Natural killer cell (primary cell): ENCODE measurements at regions not wholly inside any gene's neighbourhood (a gene's known extent, or its start where the extent isn't known, plus 50 kb on each side); places are given as distances from the start of the nearest gene placed in this dataset.
A peak's percentile ranks its signal among the peaks of the same experiment; 100 is the strongest.

Experiments used
- ATAC-seq, 3 donors: fragments of 150-1000 bp in 2 of 3; fragments of 200-7000 bp in 1 of 3; cut with Tn5 transposase; 1 replicate in 1 of 3; 2 replicates in 2 of 3; pipeline ENCODE4 v1.10.0; 2021; ENCODE audit warnings: mild to moderate bottlenecking in 2 of 3, moderate library complexity in 2 of 3
- DNase-seq, 2 donors: peaks; one replicate each; pipeline versions ENCODE4 v3.0.0 to v3.0.0-alpha.2; 2013 to 2021; ENCODE audit warnings: mixed read lengths in 1 of 2
- H3K27ac ChIP-seq: one replicate; pipeline ENCODE4 v1.5.1; 2013; ENCODE audit warnings: mild to moderate bottlenecking, low read length
- H3K27me3 ChIP-seq: one replicate; pipeline ENCODE4 v1.6.1; 2013; ENCODE audit warnings: low read length; ENCODE audit not compliant: control insufficient read depth, insufficient read depth
- H3K36me3 ChIP-seq: one replicate; pipeline ENCODE4 v1.6.1; 2013; ENCODE audit warnings: low read length; ENCODE audit not compliant: control insufficient read depth, insufficient read depth
- H3K4me1 ChIP-seq: one replicate; pipeline ENCODE4 v1.6.1; 2013; ENCODE audit warnings: low read length; ENCODE audit not compliant: control insufficient read depth, insufficient read depth
- H3K4me3 ChIP-seq: one replicate; pipeline ENCODE4 v1.5.1; 2013; ENCODE audit warnings: low read length
- H3K9me3 ChIP-seq: one replicate; pipeline ENCODE4 v1.6.1; 2013; ENCODE audit warnings: low read length; ENCODE audit not compliant: control insufficient read depth, insufficient read depth
- H3K27ac Mint-ChIP-seq, 2 donors: one replicate each; pipeline ENCODE4 v1.8.0; 2022; ENCODE audit warnings: mild to moderate bottlenecking in 2 of 2, mixed read lengths in 2 of 2, moderate library complexity in 1 of 2
- H3K27me3 Mint-ChIP-seq, 2 donors: one replicate each; pipeline ENCODE4 v1.8.0; 2022; ENCODE audit warnings: low read depth in 2 of 2, mixed read lengths in 2 of 2
- H3K36me3 Mint-ChIP-seq: one replicate; pipeline ENCODE4 v1.8.0; 2022; ENCODE audit warnings: mixed read lengths
- H3K4me1 Mint-ChIP-seq, 2 donors: one replicate each; pipeline ENCODE4 v1.8.0; 2022; ENCODE audit warnings: mixed read lengths in 2 of 2
- H3K4me3 Mint-ChIP-seq: one replicate; pipeline ENCODE4 v1.8.0; 2022; ENCODE audit warnings: mild to moderate bottlenecking, moderate library complexity, mixed read lengths
- H3K9me3 Mint-ChIP-seq, 2 donors: one replicate each; pipeline ENCODE4 v1.8.0; 2022; ENCODE audit warnings: mixed read lengths in 2 of 2
- WGBS: methylation state at CpG from one replicate; pipeline ENCODE4 v1.1.7; 2013; ENCODE audit warnings: missing lambda C conversion rate; ENCODE audit not compliant: insufficient coverage; 5-methylcytosine and 5-hydroxymethylcytosine counted together
- intact Hi-C: fragments of 100-400 bp; cut with micrococcal nuclease; formaldehyde crosslinking; loops from one replicate; pipeline ENCODE4 v1.14.2; 2022
- TF ChIP-seq, protein P1 (sequence below): fragments of 200-600 bp; IDR thresholded peaks from one replicate; pipeline ENCODE4 v1.8.0; 2022; ENCODE audit warnings: antibody characterized with exemption

GRCh38 chr12:4115570-4115969, 158.0 kb upstream of the CCND2 start:
- no peak for DNase-seq
- Histone ChIP-seq H3K27me3 (no peaks in the 10 kb centered on the region), H3K9me3 (no peaks in the 10 kb centered on the region), H3K27ac (no peak overlapping the region), H3K4me1 (peaks cover 39% of the 10 kb centered on the region), H3K36me3 (no peaks in the 10 kb centered on the region), H3K4me3 (no peak overlapping the region)
- TF ChIP-seq, protein P1, sequence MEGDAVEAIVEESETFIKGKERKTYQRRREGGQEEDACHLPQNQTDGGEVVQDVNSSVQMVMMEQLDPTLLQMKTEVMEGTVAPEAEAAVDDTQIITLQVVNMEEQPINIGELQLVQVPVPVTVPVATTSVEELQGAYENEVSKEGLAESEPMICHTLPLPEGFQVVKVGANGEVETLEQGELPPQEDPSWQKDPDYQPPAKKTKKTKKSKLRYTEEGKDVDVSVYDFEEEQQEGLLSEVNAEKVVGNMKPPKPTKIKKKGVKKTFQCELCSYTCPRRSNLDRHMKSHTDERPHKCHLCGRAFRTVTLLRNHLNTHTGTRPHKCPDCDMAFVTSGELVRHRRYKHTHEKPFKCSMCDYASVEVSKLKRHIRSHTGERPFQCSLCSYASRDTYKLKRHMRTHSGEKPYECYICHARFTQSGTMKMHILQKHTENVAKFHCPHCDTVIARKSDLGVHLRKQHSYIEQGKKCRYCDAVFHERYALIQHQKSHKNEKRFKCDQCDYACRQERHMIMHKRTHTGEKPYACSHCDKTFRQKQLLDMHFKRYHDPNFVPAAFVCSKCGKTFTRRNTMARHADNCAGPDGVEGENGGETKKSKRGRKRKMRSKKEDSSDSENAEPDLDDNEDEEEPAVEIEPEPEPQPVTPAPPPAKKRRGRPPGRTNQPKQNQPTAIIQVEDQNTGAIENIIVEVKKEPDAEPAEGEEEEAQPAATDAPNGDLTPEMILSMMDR: no peak
- H3K27ac Mint-ChIP-seq: no peak overlapping the region
- no peak for ATAC-seq
- H3K9me3 Mint-ChIP-seq: no peaks in the 10 kb centered on the region
- H3K4me3 Mint-ChIP-seq: no peak overlapping the region
- peaks cover 0 to 10% of the 10 kb centered on the region in 2 donors for H3K27me3 Mint-ChIP-seq
- no peaks in the 10 kb centered on the region for H3K36me3 Mint-ChIP-seq
- peaks cover 19 to 28% of the 10 kb centered on the region in 2 donors for H3K4me1 Mint-ChIP-seq
- WGBS: 76% methylated on average over 10 of the region's 10 CpGs
- intact Hi-C loops: no loop called here

DNA sequence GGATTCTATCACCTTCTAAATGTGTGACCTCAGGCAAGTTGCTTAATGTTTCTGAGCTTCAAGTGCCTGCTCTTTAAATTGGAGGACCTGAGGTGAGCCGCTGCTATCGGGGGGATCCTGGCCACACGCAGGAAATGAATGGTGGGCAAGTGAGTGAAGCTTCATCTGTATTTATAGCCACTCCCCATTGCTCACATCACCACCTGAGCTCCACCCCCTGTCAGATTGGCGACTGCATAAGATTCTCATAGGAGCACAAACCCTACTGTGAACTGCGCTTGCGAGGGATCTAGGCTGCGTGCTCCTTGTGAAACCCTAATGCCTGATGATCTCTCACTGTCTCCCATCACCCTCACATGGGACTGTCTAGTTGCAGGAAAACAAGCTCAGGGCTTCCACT, 158.6 kb upstream of the CCND2 start:
- DNase-seq: peak in 1 of 2 donors; percentile 63
- TF ChIP-seq, protein P1: no peak
- H3K27ac ChIP-seq: no peak overlapping the region
- no peaks in the 10 kb centered on the region for H3K9me3 ChIP-seq
- H3K4me3 Mint-ChIP-seq: no peak overlapping the region
- WGBS: 41% methylated on average over 7 of the region's 7 CpGs
- H3K27me3 Mint-ChIP-seq: peaks cover 0 to 10% of the 10 kb centered on the region in 2 donors
- H3K36me3 ChIP-seq: no peaks in the 10 kb centered on the region
- H3K27ac Mint-ChIP-seq: no peak overlapping the region
- peaks cover 39% of the 10 kb centered on the region for H3K4me1 ChIP-seq
- H3K4me1 Mint-ChIP-seq: peaks cover 19 to 28% of the 10 kb centered on the region in 2 donors
- ATAC-seq: peak in 2 of 3 donors; percentile 24 to 40
- no peaks in the 10 kb centered on the region for H3K36me3 Mint-ChIP-seq
- H3K4me3 ChIP-seq: no peak overlapping the region
- H3K9me3 Mint-ChIP-seq: no peaks in the 10 kb centered on the region
- no peaks in the 10 kb centered on the region for H3K27me3 ChIP-seq
- intact Hi-C loops: no loop called here

GRCh38 chr12:4112734-4113325, 160.7 kb upstream of the CCND2 start:
- Mint-ChIP-seq H3K4me1 (peaks cover 7 to 14% of the 10 kb centered on the region in 2 donors), H3K36me3 (no peaks in the 10 kb centered on the region), H3K9me3 (no peaks in the 10 kb centered on the region), H3K27me3 (peaks cover 0 to 10% of the 10 kb centered on the region in 2 donors), H3K27ac (no peak overlapping the region), H3K4me3 (no peak overlapping the region)
- ATAC-seq (no peak), DNase-seq (no peak)
- Histone ChIP-seq H3K27me3 (no peaks in the 10 kb centered on the region), H3K27ac (no peak overlapping the region), H3K9me3 (no peaks in the 10 kb centered on the region), H3K36me3 (no peaks in the 10 kb centered on the region), H3K4me1 (peaks cover 26% of the 10 kb centered on the region), H3K4me3 (no peak overlapping the region)
- intact Hi-C loops: no loop called here
- WGBS: 75% methylated on average over 2 of the region's 2 CpGs
- TF ChIP-seq, protein P1: no peak

- Mint-ChIP-seq H3K36me3 (no peaks in the 10 kb centered on the region), H3K4me1 (peaks cover 10 to 17% of the 10 kb centered on the region in 2 donors), H3K27me3 (peaks cover 0 to 10% of the 10 kb centered on the region in 2 donors), H3K27ac (no peak overlapping the region), H3K9me3 (no peaks in the 10 kb centered on the region), H3K4me3 (no peak overlapping the region)
- H3K27me3 ChIP-seq: no peaks in the 10 kb centered on the region
- H3K4me3 ChIP-seq: no peak overlapping the region
- H3K27ac ChIP-seq: no peak overlapping the region
- DNase-seq: no peak
- peaks cover 26% of the 10 kb centered on the region for H3K4me1 ChIP-seq
- intact Hi-C loops: no loop called here
- H3K36me3 ChIP-seq: no peaks in the 10 kb centered on the region
- ATAC-seq: no peak
- TF ChIP-seq, protein P1: no peak
- H3K9me3 ChIP-seq: no peaks in the 10 kb centered on the region
- WGBS: 74% methylated on average over 6 of the region's 7 CpGs
Measured at GRCh38 chr12:4112290-4112689, 161.3 kb upstream of the CCND2 start.
